ENCODE measurements at regions not wholly inside any gene's neighbourhood (a gene's known extent, or its start where the extent isn't known, plus 50 kb on each side); places are given as distances from the start of the nearest gene placed in this dataset.
"Not testable (repeated sequence)": the region's sequence is repeated elsewhere in the genome, so short reads cannot be mapped to it uniquely, and the experiment has no call there.

- peak; percentile 20 for DNase-seq (ENCODE audit: extremely low read depth, low read depth)
- no peak overlapping the region for H3K4me3 ChIP-seq (replicated peaks; ENCODE audit: low read depth, low read length)
- TF ChIP-seq CTCF (IDR thresholded peaks at IDR 0.05; ENCODE audit: low read depth, low read length, missing control alignments), result peak; percentile 7
These were observed 117.2 kb upstream of the LIFR start for GRCh38 chr5:38673671-38674071.

- no peak overlapping the region for H3K4me3 ChIP-seq (replicated peaks; ENCODE audit: low read depth, low read length)
- DNase-seq (ENCODE audit: extremely low read depth, low read depth), result no peak
- TF ChIP-seq CTCF (IDR thresholded peaks at IDR 0.05; ENCODE audit: low read depth, low read length, missing control alignments), result no peak
These were observed 119.0 kb upstream of the LIFR start for GRCh38 chr5:38675443-38675842.

- DNase-seq (ENCODE audit: extremely low read depth, low read depth), result no peak
- TF ChIP-seq CTCF (IDR thresholded peaks at IDR 0.05; ENCODE audit: low read depth, low read length, missing control alignments), result no peak
- H3K4me3 ChIP-seq (replicated peaks; ENCODE audit: low read depth, low read length), result no peak overlapping the region
These were observed 121.2 kb upstream of the LIFR start for GRCh38 chr5:38677636-38678035.

GRCh38 chr5:38678076-38678475 lies 121.6 kb upstream of the LIFR start:
- TF ChIP-seq CTCF (IDR thresholded peaks at IDR 0.05; ENCODE audit: low read depth, low read length, missing control alignments), result no peak
- no peak overlapping the region for H3K4me3 ChIP-seq (replicated peaks; ENCODE audit: low read depth, low read length)
- DNase-seq (ENCODE audit: extremely low read depth, low read depth), result no peak

- DNase-seq (ENCODE audit: extremely low read depth, low read depth); H3K4me3 ChIP-seq (replicated peaks; ENCODE audit: low read depth, low read length): not testable (repeated sequence)
These were observed 122.3 kb upstream of the LIFR start for GRCh38 chr5:38678697-38679096.

GRCh38 chr5:38680094-38680825 lies 123.8 kb upstream of the LIFR start:
- no peak for DNase-seq (ENCODE audit: extremely low read depth, low read depth)
- no peak for TF ChIP-seq CTCF (IDR thresholded peaks at IDR 0.05; ENCODE audit: low read depth, low read length, missing control alignments)
- no peak overlapping the region for H3K4me3 ChIP-seq (replicated peaks; ENCODE audit: low read depth, low read length)

- no peak overlapping the region for H3K4me3 ChIP-seq (replicated peaks; ENCODE audit: low read depth, low read length)
- no peak for DNase-seq (ENCODE audit: extremely low read depth, low read depth)
- no peak for TF ChIP-seq CTCF (IDR thresholded peaks at IDR 0.05; ENCODE audit: low read depth, low read length, missing control alignments)
These were observed 124.7 kb upstream of the LIFR start for GRCh38 chr5:38681029-38681706.
